WTC11 (cell line): ENCODE measurements at regions not wholly inside any gene's neighbourhood (a gene's known extent, or its start where the extent isn't known, plus 50 kb on each side); places are given as distances from the start of the nearest gene placed in this dataset.

Experiments
- ATAC-seq: fragments of 200-7000 bp; cut with Tn5 transposase; 2 replicates; pipeline ENCODE4 v1.10.0; 2021; ENCODE audit warnings: mild to moderate bottlenecking, moderate library complexity
- CTCF ChIA-PET: fragments of 300-600 bp; sonication (Branson Sonifier 250); formaldehyde crosslinking; loops from one replicate; lab custom pipeline; 2021; ENCODE audit warnings: antibody characterized with exemption; lab: Charles Lee
- POLR2A ChIA-PET: fragments of 350-600 bp; sonication (Branson Sonifier 250); formaldehyde crosslinking; loops from one replicate; lab custom pipeline; 2021; ENCODE audit warnings: antibody characterized with exemption; lab: Charles Lee
- DNase-seq: peaks from one replicate; pipeline ENCODE4 v3.0.0; 2021; ENCODE audit warnings: low spot score
- H3K27ac Mint-ChIP-seq: 2 replicates; pipeline ENCODE4 v1.8.0; 2021; ENCODE audit warnings: mixed read lengths
- H3K27me3 Mint-ChIP-seq: 2 replicates; pipeline ENCODE4 v1.8.0; 2021; ENCODE audit warnings: low read depth, mild to moderate bottlenecking, moderate library complexity, mixed read lengths
- H3K36me3 Mint-ChIP-seq: 2 replicates; pipeline ENCODE4 v1.8.0; 2021; ENCODE audit warnings: mixed read lengths
- H3K4me1 Mint-ChIP-seq: 2 replicates; pipeline ENCODE4 v1.8.0; 2022; ENCODE audit warnings: mixed read lengths
- H3K4me3 Mint-ChIP-seq: 2 replicates; pipeline ENCODE4 v1.8.0; 2021; ENCODE audit warnings: mild to moderate bottlenecking, moderate library complexity, mixed read lengths
- H3K9me3 Mint-ChIP-seq: 2 replicates; pipeline ENCODE4 v1.8.0; 2021; ENCODE audit warnings: mixed read lengths
- AR ChIP-seq: fragments of 250-450 bp; sonication (Bioruptor Pico); IDR thresholded peaks from 2 replicates; pipeline ENCODE4 v1.9.0; 2021; ENCODE audit warnings: mild to moderate bottlenecking
- ESRRA ChIP-seq: sonication (generic); formaldehyde crosslinking; IDR thresholded peaks from 2 replicates; pipeline ENCODE4 v1.8.1; 2022; ENCODE audit warnings: mild to moderate bottlenecking, missing genetic modification reagents, borderline replicate concordance
- NFATC4 ChIP-seq: fragments of 250-450 bp; sonication (Bioruptor Pico); IDR thresholded peaks from 2 replicates; pipeline ENCODE4 v1.9.0; 2021; ENCODE audit warnings: mild to moderate bottlenecking
- NR2C2 ChIP-seq: sonication (generic); formaldehyde crosslinking; IDR thresholded peaks from 2 replicates; pipeline ENCODE4 v1.8.0; 2022; ENCODE audit warnings: mild to moderate bottlenecking, missing genetic modification reagents
- PRRX2 ChIP-seq: fragments of 250-450 bp; sonication (Bioruptor Pico); IDR thresholded peaks from 2 replicates; pipeline ENCODE4 v1.8.0; 2021; ENCODE audit warnings: mild to moderate bottlenecking
- RORB ChIP-seq: fragments of 250-450 bp; sonication (Bioruptor Pico); IDR thresholded peaks from 2 replicates; pipeline ENCODE4 v1.9.0; 2021; ENCODE audit warnings: mild to moderate bottlenecking
- STAT6 ChIP-seq: sonication (generic); formaldehyde crosslinking; conservative IDR thresholded peaks from 2 replicates; pipeline ENCODE4 v1.8.1; 2023; ENCODE audit warnings: mild to moderate bottlenecking, low read depth, missing genetic modification reagents, moderate library complexity
- TCF7 ChIP-seq: sonication (generic); formaldehyde crosslinking; IDR thresholded peaks from 2 replicates; pipeline ENCODE4 v1.8.0; 2022; ENCODE audit warnings: mild to moderate bottlenecking, low read depth, missing genetic modification reagents, moderate library complexity
- ZNF138 ChIP-seq: sonication (generic); formaldehyde crosslinking; conservative IDR thresholded peaks from 2 replicates; pipeline ENCODE4 v1.8.1; 2022; ENCODE audit warnings: mild to moderate bottlenecking, moderate library complexity, missing genetic modification reagents
- ZNF416 ChIP-seq: fragments of 250-450 bp; sonication (Bioruptor Pico); IDR thresholded peaks from 2 replicates; pipeline ENCODE4 v1.9.0; 2021; ENCODE audit warnings: mild to moderate bottlenecking, inconsistent platforms
- TF ChIP-seq, protein P1 (sequence below): sonication (generic); formaldehyde crosslinking; IDR thresholded peaks from 2 replicates; pipeline ENCODE4 v1.8.1; 2023; ENCODE audit warnings: mild to moderate bottlenecking, moderate library complexity, missing genetic modification reagents

- no peak for TF ChIP-seq ESRRA (CRISPR knock-in tag)
These were observed 144.6 kb downstream of the LPIN1 start (continued) for GRCh38 chr2:11891028-11891427.

- TF ChIP-seq NR2C2 (CRISPR knock-in tag) (no peak), ZNF416 (CRISPR knock-in tag) (no peak), PRRX2 (CRISPR knock-in tag) (no peak)
- no peak for ATAC-seq
- Mint-ChIP-seq H3K4me1 (peaks cover 8% of the 10 kb centered on the region), H3K27ac (no peak overlapping the region), H3K4me3 (no peak overlapping the region), H3K9me3 (peaks cover 48% of the 10 kb centered on the region), H3K27me3 (no peaks in the 10 kb centered on the region), H3K36me3 (peaks cover 25% of the 10 kb centered on the region)
- POLR2A ChIA-PET = no interaction called here
- DNase-seq = no peak
- CTCF ChIA-PET = no interaction called here
These were observed 145.4 kb downstream of the LPIN1 start for GRCh38 chr2:11891671-11892440.

DNA sequence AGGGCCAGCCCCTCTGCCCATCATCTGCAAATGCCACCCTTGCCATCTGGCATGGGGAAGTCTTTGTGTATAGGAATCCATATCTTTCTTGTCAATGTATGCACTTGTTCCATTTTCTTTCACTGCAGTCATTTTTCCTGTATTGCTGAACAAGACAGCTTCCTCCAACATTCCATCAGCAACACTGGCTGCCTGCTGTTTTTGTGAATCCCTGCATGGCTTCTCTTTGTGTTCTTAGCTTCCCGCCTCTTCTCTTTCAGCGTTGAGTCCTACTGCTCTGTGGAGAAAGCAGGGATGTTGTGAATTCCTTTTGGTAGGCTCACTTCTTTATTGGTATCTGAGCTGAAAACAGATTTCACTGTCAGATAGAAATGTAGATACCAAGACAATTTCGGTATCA is 150.0 kb downstream of the LPIN1 start:
- no peaks in the 10 kb centered on the region; the same call in 1 of the 2 replicates for H3K27me3 Mint-ChIP-seq
- no peak overlapping the region for H3K4me3 Mint-ChIP-seq
- DNase-seq = no peak
- peaks cover 11% of the 10 kb centered on the region for H3K4me1 Mint-ChIP-seq
- CTCF ChIA-PET = interaction anchor here (0.7 kb wide), 1 partner anchor 33 kb away, joined by 3 read pairs; no protein-coding TSS in a partner anchor
- no peak overlapping the region for H3K27ac Mint-ChIP-seq
- ATAC-seq = peak; percentile 81
- H3K36me3 Mint-ChIP-seq = peaks cover 4% of the 10 kb centered on the region; the same call in 1 of the 2 replicates
- peaks cover 23% of the 10 kb centered on the region for H3K9me3 Mint-ChIP-seq
- TF ChIP-seq, protein P1, sequence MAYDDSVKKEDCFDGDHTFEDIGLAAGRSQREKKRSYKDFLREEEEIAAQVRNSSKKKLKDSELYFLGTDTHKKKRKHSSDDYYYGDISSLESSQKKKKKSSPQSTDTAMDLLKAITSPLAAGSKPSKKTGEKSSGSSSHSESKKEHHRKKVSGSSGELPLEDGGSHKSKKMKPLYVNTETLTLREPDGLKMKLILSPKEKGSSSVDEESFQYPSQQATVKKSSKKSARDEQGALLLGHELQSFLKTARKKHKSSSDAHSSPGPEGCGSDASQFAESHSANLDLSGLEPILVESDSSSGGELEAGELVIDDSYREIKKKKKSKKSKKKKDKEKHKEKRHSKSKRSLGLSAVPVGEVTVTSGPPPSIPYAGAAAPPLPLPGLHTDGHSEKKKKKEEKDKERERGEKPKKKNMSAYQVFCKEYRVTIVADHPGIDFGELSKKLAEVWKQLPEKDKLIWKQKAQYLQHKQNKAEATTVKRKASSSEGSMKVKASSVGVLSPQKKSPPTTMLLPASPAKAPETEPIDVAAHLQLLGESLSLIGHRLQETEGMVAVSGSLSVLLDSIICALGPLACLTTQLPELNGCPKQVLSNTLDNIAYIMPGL (CRISPR knock-in tag) = no peak
- TF ChIP-seq NFATC4 (CRISPR knock-in tag) = no peak
- no peak for TF ChIP-seq PRRX2 (CRISPR knock-in tag)
- no peak for TF ChIP-seq ZNF138 (CRISPR knock-in tag)
- TF ChIP-seq STAT6 = no peak
- TF ChIP-seq AR = no peak
- no peak for TF ChIP-seq RORB (CRISPR knock-in tag)
- POLR2A ChIA-PET = no interaction called here

DNA sequence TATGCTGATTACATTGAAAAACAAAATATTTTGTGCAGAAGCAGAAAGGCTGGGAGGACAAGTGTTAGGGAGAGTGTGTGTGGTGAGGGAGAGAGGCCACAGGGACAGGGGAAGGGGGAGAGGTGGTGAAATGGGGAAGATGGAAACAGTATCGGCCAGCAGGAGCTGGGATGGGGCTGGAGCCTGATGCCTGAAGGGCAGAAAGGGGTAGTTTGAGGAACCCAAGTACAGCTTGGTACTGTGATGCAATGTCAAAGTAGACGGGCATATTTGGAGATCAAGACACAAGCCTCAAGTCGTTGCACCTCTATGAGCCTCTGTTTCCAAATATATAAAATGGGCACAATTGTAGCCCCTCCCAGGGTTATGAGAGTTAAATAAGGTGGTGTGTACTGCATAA is 152.1 kb downstream of the LPIN1 start:
- Mint-ChIP-seq H3K4me3 (no peak overlapping the region), H3K27me3 (no peaks in the 10 kb centered on the region; the same call in 1 of the 2 replicates), H3K27ac (no peak overlapping the region), H3K36me3 (peaks cover 4% of the 10 kb centered on the region; the same call in 1 of the 2 replicates), H3K9me3 (peaks cover 15% of the 10 kb centered on the region), H3K4me1 (peaks cover 13% of the 10 kb centered on the region)
- ChIA-PET POLR2A (no interaction called here), CTCF (no interaction called here)
- no peak for TF ChIP-seq TCF7 (CRISPR knock-in tag)
- DNase-seq (no peak), ATAC-seq (no peak)
